H9 (cell line): ENCODE measurements at regions not wholly inside any gene's neighbourhood (a gene's known extent, or its start where the extent isn't known, plus 50 kb on each side); places are given as distances from the start of the nearest gene placed in this dataset.

ENCODE experiments used
- DNase-seq: peaks from one replicate; pipeline ENCODE4 v3.0.0-alpha.2; 2017
- H2AFZ ChIP-seq: one replicate; pipeline ENCODE4 v1.6.1; 2013; ENCODE audit warnings: mild to moderate bottlenecking, low read length, control low read depth, moderate library complexity
- H2AK5ac ChIP-seq: 2 replicates; pipeline ENCODE4 v1.6.1; 2013; ENCODE audit warnings: low read length, control low read depth, mixed read lengths; ENCODE audit not compliant: insufficient read length
- H2BK120ac ChIP-seq: one replicate; pipeline ENCODE4 v1.6.1; 2013; ENCODE audit warnings: low read depth, mild to moderate bottlenecking, low read length, control low read depth, inconsistent platforms; ENCODE audit not compliant: poor library complexity, severe bottlenecking
- H2BK12ac ChIP-seq: 2 replicates; pipeline ENCODE4 v1.6.1; 2013; ENCODE audit warnings: low read length, control low read depth, mixed read lengths, low read depth; ENCODE audit not compliant: insufficient read length
- H2BK15ac ChIP-seq: 2 replicates; pipeline ENCODE4 v1.6.1; 2013; ENCODE audit warnings: low read depth, low read length, control low read depth
- H2BK20ac ChIP-seq: one replicate; pipeline ENCODE4 v1.6.1; 2013; ENCODE audit warnings: low read depth, mild to moderate bottlenecking, low read length, control low read depth, inconsistent platforms; ENCODE audit not compliant: poor library complexity, severe bottlenecking
- H2BK5ac ChIP-seq: 2 replicates; pipeline ENCODE4 v1.6.1; 2013; ENCODE audit warnings: low read length, control low read depth, mixed read lengths; ENCODE audit not compliant: insufficient read length
- H3K14ac ChIP-seq: 2 replicates; pipeline ENCODE4 v1.6.1; 2013; ENCODE audit warnings: low read length, control low read depth; ENCODE audit not compliant: insufficient read depth
- H3K18ac ChIP-seq: 2 replicates; pipeline ENCODE4 v1.6.1; 2013; ENCODE audit warnings: low read depth, mild to moderate bottlenecking, mixed read lengths, low read length, control low read depth; ENCODE audit not compliant: insufficient read length
- H3K23ac ChIP-seq: 2 replicates; pipeline ENCODE4 v1.6.1; 2013; ENCODE audit warnings: low read length, control low read depth, mixed read lengths, low read depth; ENCODE audit not compliant: insufficient read length
- H3K23me2 ChIP-seq: 2 replicates; pipeline ENCODE4 v1.6.1; 2013; ENCODE audit warnings: low read depth, mild to moderate bottlenecking, mixed read lengths, low read length, control low read depth; ENCODE audit not compliant: insufficient read length, poor library complexity, severe bottlenecking
- H3K27ac ChIP-seq: 2 replicates; pipeline ENCODE4 v1.5.1; 2013; ENCODE audit warnings: low read length, control low read depth, mixed read lengths, low read depth; ENCODE audit not compliant: insufficient read length
- H3K27me3 ChIP-seq: 2 replicates; pipeline ENCODE4 v1.6.1; 2013; ENCODE audit warnings: low read length, control low read depth, inconsistent platforms; ENCODE audit not compliant: insufficient read depth
- H3K4ac ChIP-seq: 2 replicates; pipeline ENCODE4 v1.6.1; 2013; ENCODE audit warnings: low read depth, mild to moderate bottlenecking, control low read depth, inconsistent platforms, low read length, moderate library complexity
- H3K4me1 ChIP-seq: 2 replicates; pipeline ENCODE4 v1.6.1; 2013; ENCODE audit warnings: low read length, control low read depth, inconsistent platforms; ENCODE audit not compliant: insufficient read depth
- H3K4me2 ChIP-seq: 2 replicates; pipeline ENCODE4 v1.6.1; 2013; ENCODE audit warnings: low read length, control low read depth, mixed read lengths; ENCODE audit not compliant: insufficient read length, insufficient read depth
- H3K56ac ChIP-seq: 2 replicates; pipeline ENCODE4 v1.6.1; 2013; ENCODE audit warnings: low read depth, mild to moderate bottlenecking, mixed read lengths, low read length, control low read depth; ENCODE audit not compliant: insufficient read length
- H3K79me1 ChIP-seq: 2 replicates; pipeline ENCODE4 v1.6.1; 2013; ENCODE audit warnings: low read depth, mild to moderate bottlenecking, moderate library complexity, low read length, control low read depth, inconsistent platforms; ENCODE audit not compliant: insufficient read depth, poor library complexity, severe bottlenecking
- H3K79me2 ChIP-seq: 2 replicates; pipeline ENCODE4 v1.6.1; 2013; ENCODE audit warnings: low read length, control low read depth, inconsistent platforms; ENCODE audit not compliant: insufficient read depth
- H3K9ac ChIP-seq: 2 replicates; pipeline ENCODE4 v1.6.1; 2013; ENCODE audit warnings: low read length, control low read depth, mixed read lengths; ENCODE audit not compliant: insufficient read length; ENCODE audit errors: extremely low read depth
- H3K9me3 ChIP-seq: one replicate; pipeline ENCODE4 v1.6.1; 2013; ENCODE audit warnings: low read depth, low read length, inconsistent platforms; ENCODE audit not compliant: control insufficient read depth
- H3T11ph ChIP-seq: one replicate; pipeline ENCODE4 v1.6.1; 2013; ENCODE audit warnings: mild to moderate bottlenecking, low read length, control low read depth, inconsistent platforms
- H4K20me1 ChIP-seq: one replicate; pipeline ENCODE4 v1.6.1; 2013; ENCODE audit not compliant: control insufficient read depth, insufficient read length, insufficient read depth
- H4K5ac ChIP-seq: 2 replicates; pipeline ENCODE4 v1.6.1; 2013; ENCODE audit warnings: low read depth, mild to moderate bottlenecking, mixed read lengths, low read length, control low read depth; ENCODE audit not compliant: insufficient read length
- H4K8ac ChIP-seq: replicated peaks from 2 replicates; pipeline ENCODE4 v1.6.1; 2013; ENCODE audit warnings: low read length, control low read depth, mixed read lengths, low read depth; ENCODE audit not compliant: insufficient read length
- H4K91ac ChIP-seq: 2 replicates; pipeline ENCODE4 v1.6.1; 2013; ENCODE audit warnings: low read depth, mild to moderate bottlenecking, moderate library complexity, mixed read lengths, low read length, control low read depth; ENCODE audit not compliant: insufficient read length
- H3K27ac Mint-ChIP-seq, 3 experiments: 2 replicates in 2 of 3; 3 replicates in 1 of 3; pipeline ENCODE4 v1.8.0; 2020 to 2021; ENCODE audit warnings: mixed read lengths in 3 of 3, mild to moderate bottlenecking in 1 of 3, moderate library complexity in 1 of 3
- H3K27me3 Mint-ChIP-seq: 2 replicates; pipeline ENCODE4 v1.8.0; 2021; ENCODE audit warnings: low read depth, mild to moderate bottlenecking, moderate library complexity, mixed read lengths
- H3K36me3 Mint-ChIP-seq, 3 experiments: 2 replicates in 2 of 3; 3 replicates in 1 of 3; pipeline ENCODE4 v1.8.0; 2020 to 2021; ENCODE audit warnings: low read depth in 3 of 3, mixed read lengths in 3 of 3; ENCODE audit not compliant: insufficient read depth in 1 of 3
- H3K4me1 Mint-ChIP-seq, 2 experiments: 2 replicates each; pipeline ENCODE4 v1.8.0; 2020; ENCODE audit warnings: mixed read lengths in 2 of 2
- H3K4me3 Mint-ChIP-seq, 2 experiments: 2 replicates in 1 of 2; 3 replicates in 1 of 2; pipeline ENCODE4 v1.8.0; 2020 to 2021; ENCODE audit warnings: mild to moderate bottlenecking in 2 of 2, mixed read lengths in 2 of 2, moderate library complexity in 1 of 2
- H3K9me3 Mint-ChIP-seq, 2 experiments: 2 replicates in 1 of 2; 3 replicates in 1 of 2; pipeline ENCODE4 v1.8.0; 2020; ENCODE audit warnings: mild to moderate bottlenecking in 2 of 2, mixed read lengths in 2 of 2, moderate library complexity in 1 of 2
- WGBS: extraction: QIAGEN DNeasy Blood & Tissue Kit; methylation state at CpG from one replicate; pipeline ENCODE4 v1.1.7; 2013; ENCODE audit warnings: missing lambda C conversion rate, low lambda C conversion rate, mixed read lengths; ENCODE audit not compliant: insufficient read length; ENCODE audit errors: extremely low coverage; 5-methylcytosine and 5-hydroxymethylcytosine counted together
- TF ChIP-seq, protein P1 (sequence below): fragments of 200-600 bp; sonication (generic); conservative IDR thresholded peaks from 3 replicates; pipeline ENCODE4 v1.8.0; 2021; ENCODE audit warnings: antibody characterized with exemption, mild to moderate bottlenecking

- H3K23me2 ChIP-seq = no peaks in the 10 kb centered on the region
- H3K27me3 ChIP-seq = no peaks in the 10 kb centered on the region
- H2BK12ac ChIP-seq = no peak overlapping the region
- peak overlapping the region; percentile 66 to 98 (median 93); a peak in 6 of 7 replicates for H3K27ac Mint-ChIP-seq
- no peaks in the 10 kb centered on the region for H3K27me3 Mint-ChIP-seq
- no peak overlapping the region for H3K18ac ChIP-seq
- no peak overlapping the region for H2AK5ac ChIP-seq
- no peaks in the 10 kb centered on the region for H4K20me1 ChIP-seq
- no peak overlapping the region for H3K56ac ChIP-seq
- TF ChIP-seq, protein P1, sequence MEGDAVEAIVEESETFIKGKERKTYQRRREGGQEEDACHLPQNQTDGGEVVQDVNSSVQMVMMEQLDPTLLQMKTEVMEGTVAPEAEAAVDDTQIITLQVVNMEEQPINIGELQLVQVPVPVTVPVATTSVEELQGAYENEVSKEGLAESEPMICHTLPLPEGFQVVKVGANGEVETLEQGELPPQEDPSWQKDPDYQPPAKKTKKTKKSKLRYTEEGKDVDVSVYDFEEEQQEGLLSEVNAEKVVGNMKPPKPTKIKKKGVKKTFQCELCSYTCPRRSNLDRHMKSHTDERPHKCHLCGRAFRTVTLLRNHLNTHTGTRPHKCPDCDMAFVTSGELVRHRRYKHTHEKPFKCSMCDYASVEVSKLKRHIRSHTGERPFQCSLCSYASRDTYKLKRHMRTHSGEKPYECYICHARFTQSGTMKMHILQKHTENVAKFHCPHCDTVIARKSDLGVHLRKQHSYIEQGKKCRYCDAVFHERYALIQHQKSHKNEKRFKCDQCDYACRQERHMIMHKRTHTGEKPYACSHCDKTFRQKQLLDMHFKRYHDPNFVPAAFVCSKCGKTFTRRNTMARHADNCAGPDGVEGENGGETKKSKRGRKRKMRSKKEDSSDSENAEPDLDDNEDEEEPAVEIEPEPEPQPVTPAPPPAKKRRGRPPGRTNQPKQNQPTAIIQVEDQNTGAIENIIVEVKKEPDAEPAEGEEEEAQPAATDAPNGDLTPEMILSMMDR = no peak
- no peak overlapping the region for H4K5ac ChIP-seq
- H3K27ac ChIP-seq = peak overlapping the region; percentile 56
- H2BK20ac ChIP-seq = no peak overlapping the region
- H3K4me3 Mint-ChIP-seq = peak overlapping the region; percentile 44 to 60
- 0 out of 7 replicates have a peak, but pooled peaks cover 0 to 1% (median 0%) of the 10 kb centered on the region in 3 experiments for H3K36me3 Mint-ChIP-seq
- H2BK15ac ChIP-seq = no peak overlapping the region
- H2BK5ac ChIP-seq = no peak overlapping the region
- H4K8ac ChIP-seq = no peak overlapping the region
- no peak overlapping the region for H3K4me2 ChIP-seq
- no peak overlapping the region for H4K91ac ChIP-seq
- no peaks in the 10 kb centered on the region for H3K9me3 ChIP-seq
- H3K9me3 Mint-ChIP-seq = no peaks in the 10 kb centered on the region; a peak in 1 of 5 replicates
- H2AFZ ChIP-seq = no peak overlapping the region
- WGBS = no CpG with 5 or more reads among the region's 3 CpGs
- H3K23ac ChIP-seq = no peak overlapping the region
- no peaks in the 10 kb centered on the region for H3K79me1 ChIP-seq
- DNase-seq = peak; percentile 91
- no peak overlapping the region for H3T11ph ChIP-seq
- H3K9ac ChIP-seq = no peak overlapping the region
- H3K79me2 ChIP-seq = no peaks in the 10 kb centered on the region
- no peak overlapping the region for H3K14ac ChIP-seq
- no peak overlapping the region for H3K4ac ChIP-seq
- peaks cover 38 to 53% of the 10 kb centered on the region in 2 experiments for H3K4me1 Mint-ChIP-seq
- H3K4me1 ChIP-seq = peaks cover 6% of the 10 kb centered on the region; the same call in 1 of the 2 replicates
- no peak overlapping the region for H2BK120ac ChIP-seq
These were observed 70.6 kb downstream of the OLIG3 start for GRCh38 chr6:137423451-137424168.
